ENCODE measurements at regions not wholly inside any gene's neighbourhood (a gene's known extent, or its start where the extent isn't known, plus 50 kb on each side); places are given as distances from the start of the nearest gene placed in this dataset.

DNA sequence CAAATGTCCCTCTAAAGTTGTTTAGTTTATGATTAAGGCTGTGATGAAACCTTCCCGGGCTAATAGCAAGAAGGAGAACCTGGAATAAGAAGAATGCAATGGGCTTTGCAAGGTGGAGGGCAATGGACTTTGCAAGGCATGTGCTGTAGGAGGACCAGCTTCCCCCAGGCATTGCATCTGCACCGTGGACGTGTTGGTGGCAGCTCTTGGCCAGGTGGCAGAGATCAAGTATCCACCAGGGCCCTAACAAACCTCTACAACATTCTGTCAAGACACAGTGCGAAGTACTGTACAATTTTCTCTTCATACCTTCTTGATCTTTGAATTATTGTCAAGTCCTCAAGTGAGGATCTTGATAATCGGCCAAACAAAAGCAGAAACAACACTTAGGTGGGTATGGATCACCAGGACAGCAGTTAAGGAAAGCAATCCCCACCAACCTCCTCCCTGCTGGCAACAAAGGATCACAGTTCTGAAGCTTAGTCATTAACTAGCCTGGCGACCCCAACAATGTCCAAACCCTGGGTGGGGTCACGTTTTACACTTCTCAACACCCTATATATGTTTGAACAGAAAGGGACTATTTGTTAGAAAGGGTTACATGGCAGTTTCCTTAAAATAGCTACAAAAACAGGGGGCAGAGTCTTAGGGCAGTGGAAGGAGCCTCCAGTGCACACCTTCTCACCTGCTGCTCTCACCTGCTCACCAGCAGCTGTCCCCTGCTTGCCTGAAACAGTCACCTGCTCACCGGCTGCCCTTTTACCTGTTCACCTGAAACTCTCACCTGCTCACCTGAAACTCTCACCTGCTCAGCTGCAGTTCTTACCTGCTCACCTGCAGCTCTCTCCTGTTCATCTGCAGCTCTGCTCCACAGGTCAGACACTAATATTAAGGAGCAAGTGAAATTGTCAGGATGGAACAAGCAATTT, 137.9 kb upstream of the LIPC start:
- no peak for TF ChIP-seq JUND (IDR thresholded peaks at IDR 0.05; ENCODE audit: low read depth)
- in situ Hi-C loops (cut with HindIII; ENCODE audit: low pct_unique_long_range_greater_than_20kb, low sequenced_read_pairs): no loop called here
- DNase-seq (ENCODE audit: low read depth in 1 of 2, low spot score in 1 of 2): no peak

DNA sequence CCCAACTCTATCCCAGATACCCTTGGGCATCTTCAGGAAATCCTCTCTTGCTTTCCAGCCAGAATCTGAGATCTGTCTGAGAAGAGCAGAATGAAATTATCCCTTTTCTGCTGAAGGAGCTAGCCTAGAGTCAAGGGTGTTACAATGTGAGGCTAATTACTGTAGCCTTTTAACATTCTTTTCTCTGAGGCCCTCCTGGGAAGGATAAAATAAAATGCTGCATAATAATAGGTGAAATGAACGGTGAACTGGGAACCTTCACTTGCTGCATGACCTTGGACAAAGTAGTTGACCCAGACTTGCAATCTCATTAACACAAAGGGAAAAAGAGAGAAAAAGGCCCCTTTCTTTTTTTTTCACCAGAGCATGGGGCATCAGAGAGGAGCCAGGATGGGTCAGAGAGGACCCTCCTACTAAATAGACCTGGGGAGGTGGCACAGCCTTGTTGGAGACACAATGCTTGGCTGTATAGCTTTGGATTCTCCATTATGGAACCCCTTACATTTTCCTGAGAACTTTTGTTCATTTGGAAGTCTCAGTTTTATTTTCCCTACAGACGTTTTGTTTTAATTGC, 137.0 kb upstream of the LIPC start:
- in situ Hi-C loops (cut with HindIII; ENCODE audit: low pct_unique_long_range_greater_than_20kb, low sequenced_read_pairs): no loop called here

DNA sequence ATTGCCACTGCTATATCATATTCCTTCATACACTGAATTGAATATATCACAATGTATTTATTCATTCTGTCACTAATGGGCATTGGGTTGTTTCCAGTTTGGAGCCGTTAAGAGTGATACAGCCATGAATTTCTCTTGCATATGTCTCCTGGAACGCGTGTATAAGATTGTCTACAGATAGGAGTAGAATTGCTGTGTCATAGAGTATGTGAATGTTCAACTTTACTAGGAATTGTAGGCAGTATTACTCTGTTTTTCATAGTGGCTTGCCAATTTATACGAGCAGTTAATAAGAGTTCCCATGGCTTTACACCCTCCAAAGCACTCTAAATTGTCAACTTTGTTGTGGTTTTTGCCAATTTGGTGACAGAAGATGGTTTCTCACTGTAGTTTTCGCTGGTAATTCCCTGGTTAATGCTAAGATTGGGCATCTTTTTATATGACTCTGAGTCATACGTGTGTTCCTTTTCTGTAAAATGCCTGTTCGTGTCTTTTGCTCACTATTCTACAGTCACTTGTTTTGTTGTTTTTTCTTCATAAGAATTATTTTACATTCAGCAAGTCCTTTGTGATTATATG, 136.1 kb upstream of the LIPC start:
- no peak for DNase-seq (ENCODE audit: low read depth in 1 of 2, low spot score in 1 of 2)
- no peak for TF ChIP-seq JUND (IDR thresholded peaks at IDR 0.05; ENCODE audit: low read depth)
- in situ Hi-C loops (cut with HindIII; ENCODE audit: low pct_unique_long_range_greater_than_20kb, low sequenced_read_pairs): no loop called here

More for the DNA sequence above, 137.0 kb upstream of the LIPC start:
- no peak for TF ChIP-seq JUND (IDR thresholded peaks at IDR 0.05; ENCODE audit: low read depth)
- DNase-seq (ENCODE audit: low read depth in 1 of 2, low spot score in 1 of 2): no peak

DNA sequence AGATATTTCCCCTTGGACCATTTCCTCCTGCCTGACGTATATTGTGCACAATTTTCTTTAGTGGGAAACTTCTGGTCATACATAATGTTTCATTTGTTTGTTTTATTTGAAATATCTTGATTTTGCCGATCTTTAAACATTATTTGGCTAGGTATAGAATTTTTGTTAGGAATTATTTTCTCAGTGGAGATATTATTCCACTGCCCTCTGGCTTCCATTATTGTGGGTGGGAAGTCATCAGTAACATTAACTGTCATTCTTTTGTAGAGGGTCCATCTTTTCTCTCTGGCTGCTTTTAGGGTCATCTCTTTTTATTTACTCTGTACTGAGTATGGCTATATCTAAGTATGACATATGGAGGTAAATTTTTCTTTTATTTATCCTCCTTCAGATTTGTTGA, 135.5 kb upstream of the LIPC start:
- TF ChIP-seq JUND (IDR thresholded peaks at IDR 0.05; ENCODE audit: low read depth): no peak
- in situ Hi-C loops (cut with HindIII; ENCODE audit: low pct_unique_long_range_greater_than_20kb, low sequenced_read_pairs): no loop called here
- no peak for DNase-seq (ENCODE audit: low read depth in 1 of 2, low spot score in 1 of 2)

DNA sequence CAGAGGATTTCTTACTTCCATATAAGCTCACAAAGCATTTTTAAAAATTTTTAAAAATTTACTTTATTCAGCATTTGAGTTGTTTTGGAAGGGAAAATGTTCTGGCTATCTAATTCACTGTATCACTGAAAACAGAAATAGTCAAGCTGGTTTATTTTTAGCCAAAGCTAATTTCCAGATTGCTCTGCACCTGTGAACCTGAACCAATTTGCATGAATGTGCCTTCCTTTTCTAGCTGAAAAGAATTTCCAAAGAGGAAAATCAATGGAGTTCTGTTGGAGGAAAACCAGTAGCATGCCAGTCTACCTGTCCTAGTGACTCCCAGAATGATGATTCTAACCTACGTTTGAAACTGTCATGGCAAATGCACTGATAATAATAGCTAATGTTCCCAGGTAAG, 134.2 kb upstream of the LIPC start:
- DNase-seq (ENCODE audit: low read depth in 1 of 2, low spot score in 1 of 2): no peak
- no peak for TF ChIP-seq JUND (IDR thresholded peaks at IDR 0.05; ENCODE audit: low read depth)
- in situ Hi-C loops (cut with HindIII; ENCODE audit: low pct_unique_long_range_greater_than_20kb, low sequenced_read_pairs): no loop called here

DNA sequence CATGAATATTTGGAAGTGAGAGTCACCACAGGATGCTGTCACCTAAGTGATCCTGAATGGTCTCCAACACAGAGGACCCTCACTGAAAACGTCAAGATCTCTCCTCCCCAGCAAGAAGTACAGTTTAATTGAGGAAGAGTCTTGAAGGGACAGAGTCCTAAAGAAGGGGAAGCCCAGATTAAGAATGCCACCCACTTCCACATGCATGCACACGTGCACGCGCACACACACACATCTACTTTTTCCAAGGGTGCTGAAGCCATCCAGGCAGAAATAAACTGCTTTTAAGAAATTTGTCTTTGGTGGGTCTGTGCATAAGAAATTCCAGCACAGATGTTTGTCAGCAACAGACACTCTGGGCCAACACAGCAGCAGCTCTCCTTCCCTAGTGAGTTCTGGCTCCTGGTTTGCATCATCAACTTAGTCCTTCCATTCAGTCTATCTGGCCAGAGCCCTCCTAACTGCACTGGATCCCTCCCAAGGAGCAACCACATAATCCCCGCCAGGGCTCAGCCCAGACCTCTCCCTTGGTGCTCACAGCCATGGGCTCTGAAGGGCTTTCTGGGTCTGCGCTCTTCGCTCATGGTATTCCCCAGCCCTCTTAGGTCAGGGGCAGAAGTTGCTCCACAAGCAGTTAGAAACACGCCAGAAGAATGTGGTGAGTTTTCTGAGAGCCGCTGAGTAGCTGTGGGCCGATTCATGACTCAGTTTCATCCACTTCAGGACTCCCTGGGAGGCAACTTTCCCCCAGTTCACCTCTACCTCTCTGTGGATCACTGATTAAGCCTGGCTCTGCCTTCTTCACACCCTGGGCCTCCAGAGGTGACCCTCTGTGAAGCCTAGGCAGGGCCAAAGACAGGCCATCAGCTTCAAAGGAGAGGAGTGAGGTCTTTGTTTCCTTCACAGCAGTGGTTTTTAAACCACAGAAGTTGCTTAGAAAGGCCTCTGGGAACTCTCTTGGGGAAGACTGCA, 132.6 kb upstream of the LIPC start:
- in situ Hi-C loops (cut with HindIII; ENCODE audit: low pct_unique_long_range_greater_than_20kb, low sequenced_read_pairs): no loop called here
- no peak for TF ChIP-seq JUND (IDR thresholded peaks at IDR 0.05; ENCODE audit: low read depth)
- DNase-seq (ENCODE audit: low read depth in 1 of 2, low spot score in 1 of 2): no peak

DNA sequence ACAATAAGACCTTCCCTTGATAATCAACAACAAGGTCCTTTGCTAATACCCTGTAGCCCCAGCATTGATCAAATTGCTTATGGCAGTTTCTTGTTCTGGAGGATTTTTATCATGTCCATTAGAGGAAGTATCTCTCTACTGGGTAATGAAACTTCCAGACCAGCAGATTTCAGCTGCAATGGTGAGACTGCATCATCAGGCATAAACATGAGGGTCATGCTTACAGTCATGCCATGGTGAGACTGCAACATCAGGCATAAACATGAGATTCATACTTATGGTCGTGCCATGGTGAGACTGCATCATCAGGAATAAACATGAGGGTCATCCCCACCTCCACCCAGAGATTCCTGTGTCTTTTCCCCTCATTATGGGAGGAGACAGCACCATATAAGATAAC, 129.0 kb upstream of the LIPC start:
- no peak for TF ChIP-seq JUND (IDR thresholded peaks at IDR 0.05; ENCODE audit: low read depth)
- no peak for DNase-seq (ENCODE audit: low read depth in 1 of 2, low spot score in 1 of 2)
- in situ Hi-C loops (cut with HindIII; ENCODE audit: low pct_unique_long_range_greater_than_20kb, low sequenced_read_pairs): no loop called here

DNA sequence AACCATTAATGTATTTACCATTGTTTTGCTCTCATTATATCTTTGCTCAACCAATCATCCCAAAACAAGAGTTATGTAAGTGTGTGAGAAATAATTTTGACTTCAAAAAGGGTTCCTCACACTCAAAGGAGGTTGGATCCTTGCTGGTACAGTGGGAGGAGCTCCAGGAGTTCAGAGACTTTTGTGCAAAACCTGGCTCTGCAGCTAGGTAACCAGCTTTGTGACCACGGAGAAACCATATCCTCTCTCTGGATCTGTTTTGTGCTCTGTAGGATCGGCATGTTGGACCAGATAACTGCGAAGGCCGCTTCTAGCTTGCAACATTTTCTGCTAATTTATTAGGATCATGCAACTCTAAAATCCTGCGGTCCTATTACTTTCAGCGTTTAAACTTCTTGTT, 128.6 kb upstream of the LIPC start:
- DNase-seq (ENCODE audit: low read depth in 1 of 2, low spot score in 1 of 2): no peak
- in situ Hi-C loops (cut with HindIII; ENCODE audit: low pct_unique_long_range_greater_than_20kb, low sequenced_read_pairs): no loop called here
- no peak for TF ChIP-seq JUND (IDR thresholded peaks at IDR 0.05; ENCODE audit: low read depth)

DNA sequence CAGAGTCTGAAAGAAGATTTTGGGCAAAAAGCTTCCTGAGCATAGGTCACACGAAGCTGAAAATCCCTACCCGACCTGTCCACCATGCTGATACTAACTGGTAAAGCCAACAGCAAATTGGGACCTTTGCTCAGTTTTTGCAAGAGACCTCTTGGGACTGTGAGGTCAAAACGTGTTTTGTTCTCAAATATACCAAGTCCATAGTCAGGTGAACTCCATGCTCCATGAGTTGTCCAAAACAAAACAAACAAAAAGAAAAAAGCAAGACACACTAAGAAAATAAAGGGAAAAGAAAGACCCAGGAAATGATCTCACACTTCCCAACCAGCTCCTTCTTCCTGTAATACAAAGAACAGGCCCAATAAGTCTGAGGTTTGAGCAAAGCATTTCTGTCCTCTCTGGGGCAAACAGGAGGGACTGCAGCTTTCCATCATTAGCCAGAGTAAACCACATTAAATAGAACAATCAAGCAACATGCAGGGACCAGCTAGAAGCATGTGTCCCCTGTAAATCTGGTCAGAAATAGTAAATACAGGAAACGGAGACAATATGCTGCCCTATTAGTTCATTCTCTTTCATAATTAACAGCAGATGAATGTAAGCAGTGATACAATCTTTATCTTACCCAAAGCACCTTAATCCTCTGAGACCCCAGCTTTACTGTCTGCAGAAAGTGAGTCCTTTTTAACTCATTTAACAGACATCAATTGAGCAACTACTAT, 125.0 kb upstream of the LIPC start:
- in situ Hi-C loops (cut with HindIII; ENCODE audit: low pct_unique_long_range_greater_than_20kb, low sequenced_read_pairs): no loop called here
- TF ChIP-seq JUND (IDR thresholded peaks at IDR 0.05; ENCODE audit: low read depth): no peak
- no peak for DNase-seq (ENCODE audit: low read depth in 1 of 2, low spot score in 1 of 2)

DNA sequence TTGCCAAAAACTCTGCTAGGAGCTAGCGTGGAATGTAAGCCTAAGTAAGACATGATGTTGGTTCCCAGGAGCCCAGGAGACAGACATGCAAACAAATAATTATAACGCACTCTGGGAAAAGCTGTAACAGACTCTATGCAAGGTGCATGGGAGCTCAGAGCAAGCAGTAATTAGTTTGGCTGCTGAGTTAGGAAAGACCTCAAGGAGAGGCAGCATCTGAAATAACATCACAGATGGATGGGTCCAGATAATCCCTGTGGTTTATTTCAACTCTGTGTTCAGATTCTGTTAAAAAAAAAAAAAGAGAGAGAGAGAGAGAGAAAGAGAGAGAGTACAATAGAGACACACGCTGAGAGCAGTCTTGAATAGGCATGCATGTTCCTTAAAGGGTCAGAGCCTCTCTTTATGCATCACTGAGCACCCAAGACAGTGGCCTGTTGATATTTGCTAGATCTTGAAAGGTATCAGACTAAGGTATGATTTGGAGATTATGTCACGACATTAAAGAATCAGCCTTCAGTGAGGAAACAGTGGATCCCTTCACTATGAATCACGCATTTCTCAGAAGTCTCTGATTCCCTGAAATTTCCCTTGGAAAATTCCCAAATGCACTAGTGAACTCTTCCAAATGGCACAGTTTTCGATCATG, 124.4 kb upstream of the LIPC start:
- TF ChIP-seq JUND (IDR thresholded peaks at IDR 0.05; ENCODE audit: low read depth): no peak
- DNase-seq (ENCODE audit: low read depth in 1 of 2, low spot score in 1 of 2): no peak
- in situ Hi-C loops (cut with HindIII; ENCODE audit: low pct_unique_long_range_greater_than_20kb, low sequenced_read_pairs): no loop called here

DNA sequence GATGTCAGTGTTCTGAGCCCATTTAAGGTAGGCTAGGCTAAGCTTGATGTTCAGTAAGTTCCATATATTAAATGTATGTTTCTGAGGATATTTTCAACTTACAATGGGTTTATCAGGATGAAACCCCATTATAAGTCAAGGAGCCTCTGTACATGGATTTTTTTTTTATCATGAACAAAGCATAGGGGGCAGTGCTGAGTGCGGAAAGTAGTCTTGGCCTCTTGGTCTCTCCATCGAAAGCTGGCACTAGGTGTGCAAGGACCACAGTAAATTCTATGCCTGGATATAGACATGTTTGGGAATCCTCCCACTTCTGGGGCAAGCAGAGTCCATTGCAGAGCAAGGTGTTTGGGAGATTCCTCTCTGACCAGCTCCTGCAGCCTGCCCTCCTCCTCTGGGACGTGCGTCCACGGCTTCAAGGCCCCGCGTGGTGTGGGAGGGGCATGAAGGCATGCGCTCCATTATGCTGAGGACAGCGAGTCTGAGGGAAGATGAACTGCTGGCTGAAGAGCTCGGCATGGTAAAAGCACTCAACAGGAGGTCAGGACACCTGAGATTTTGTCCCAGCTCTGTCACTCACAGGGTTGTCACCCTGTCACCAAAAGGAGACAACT, 122.9 kb upstream of the LIPC start:
- DNase-seq (ENCODE audit: low read depth in 1 of 2, low spot score in 1 of 2): no peak
- no peak for TF ChIP-seq JUND (IDR thresholded peaks at IDR 0.05; ENCODE audit: low read depth)
- in situ Hi-C loops (cut with HindIII; ENCODE audit: low pct_unique_long_range_greater_than_20kb, low sequenced_read_pairs): no loop called here

Measured in T47D (cell line).